ENCODE measurements at regions not wholly inside any gene's neighbourhood (a gene's known extent, or its start where the extent isn't known, plus 50 kb on each side); places are given as distances from the start of the nearest gene placed in this dataset.

DNA sequence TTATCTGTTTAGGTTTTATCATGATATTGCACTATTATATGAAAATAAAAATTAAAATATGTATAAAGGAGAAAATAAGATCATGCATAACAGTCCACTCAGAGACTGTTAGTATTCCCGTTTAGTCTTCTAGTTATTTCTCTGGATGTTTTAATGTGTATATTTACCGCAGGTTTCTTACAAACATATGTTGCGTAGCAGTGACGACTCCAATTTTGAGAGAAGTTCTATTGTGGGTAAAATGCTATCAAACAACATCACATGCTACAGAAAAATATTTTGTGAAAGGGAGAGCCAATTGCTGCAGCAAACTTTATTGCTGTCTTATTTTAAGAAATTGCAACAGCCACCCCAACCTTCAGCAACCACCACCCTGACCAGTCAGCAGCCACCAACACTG is 72.4 kb upstream of the NXT1 start:
- WGBS, result 88% methylated on average over 4 of the region's 4 CpGs
- Histone ChIP-seq H3K27me3 (ENCODE audit: control insufficient read depth in 4 of 4, insufficient read depth in 4 of 4, low read length in 3 of 4) (peaks cover 0 to 5% (median 0%) of the 10 kb centered on the region in 4 donors), H3K27ac (ENCODE audit: low read depth in 1 of 2, low read length in 2 of 2) (no peak overlapping the region), H3K9me3 (ENCODE audit: control insufficient read depth in 4 of 4, low read length in 3 of 4) (no peaks in the 10 kb centered on the region), H3K4me1 (ENCODE audit: control insufficient read depth in 4 of 4, insufficient read depth in 4 of 4, low read length in 3 of 4) (no peaks in the 10 kb centered on the region), H3K4me3 (ENCODE audit: low read depth in 1 of 3, low read length in 3 of 3) (no peak overlapping the region), H3K9ac (ENCODE audit: low read depth in 1 of 2, low read length in 2 of 2) (no peak overlapping the region), H3K36me3 (ENCODE audit: control insufficient read depth in 4 of 4, insufficient read depth in 3 of 4, low read depth in 1 of 4, low read length in 3 of 4) (no peaks in the 10 kb centered on the region)
- TF ChIP-seq TAF1 (conservative IDR thresholded peaks at IDR 0.05) (no peak), RXRA (IDR thresholded peaks at IDR 0.05) (no peak), HNF4G (IDR thresholded peaks at IDR 0.05) (no peak), EGR1 (IDR thresholded peaks at IDR 0.05; ENCODE audit: low read depth in 2 of 2) (no peak), JUND (IDR thresholded peaks at IDR 0.05) (no peak), HNF4A (conservative IDR thresholded peaks at IDR 0.05) (no peak), RAD21 (IDR thresholded peaks at IDR 0.05) (no peak), GABPA (IDR thresholded peaks at IDR 0.05 in 1 of 2, conservative IDR thresholded peaks at IDR 0.05 in 1 of 2) (no peak), FOXA1 (IDR thresholded peaks at IDR 0.05) (no peak)
- TF ChIP-seq, protein P1, sequence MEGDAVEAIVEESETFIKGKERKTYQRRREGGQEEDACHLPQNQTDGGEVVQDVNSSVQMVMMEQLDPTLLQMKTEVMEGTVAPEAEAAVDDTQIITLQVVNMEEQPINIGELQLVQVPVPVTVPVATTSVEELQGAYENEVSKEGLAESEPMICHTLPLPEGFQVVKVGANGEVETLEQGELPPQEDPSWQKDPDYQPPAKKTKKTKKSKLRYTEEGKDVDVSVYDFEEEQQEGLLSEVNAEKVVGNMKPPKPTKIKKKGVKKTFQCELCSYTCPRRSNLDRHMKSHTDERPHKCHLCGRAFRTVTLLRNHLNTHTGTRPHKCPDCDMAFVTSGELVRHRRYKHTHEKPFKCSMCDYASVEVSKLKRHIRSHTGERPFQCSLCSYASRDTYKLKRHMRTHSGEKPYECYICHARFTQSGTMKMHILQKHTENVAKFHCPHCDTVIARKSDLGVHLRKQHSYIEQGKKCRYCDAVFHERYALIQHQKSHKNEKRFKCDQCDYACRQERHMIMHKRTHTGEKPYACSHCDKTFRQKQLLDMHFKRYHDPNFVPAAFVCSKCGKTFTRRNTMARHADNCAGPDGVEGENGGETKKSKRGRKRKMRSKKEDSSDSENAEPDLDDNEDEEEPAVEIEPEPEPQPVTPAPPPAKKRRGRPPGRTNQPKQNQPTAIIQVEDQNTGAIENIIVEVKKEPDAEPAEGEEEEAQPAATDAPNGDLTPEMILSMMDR (IDR thresholded peaks at IDR 0.05; ENCODE audit: low read depth, low read length, missing input control), result no peak
- no peak for DNase-seq (ENCODE audit: low spot score)

DNA sequence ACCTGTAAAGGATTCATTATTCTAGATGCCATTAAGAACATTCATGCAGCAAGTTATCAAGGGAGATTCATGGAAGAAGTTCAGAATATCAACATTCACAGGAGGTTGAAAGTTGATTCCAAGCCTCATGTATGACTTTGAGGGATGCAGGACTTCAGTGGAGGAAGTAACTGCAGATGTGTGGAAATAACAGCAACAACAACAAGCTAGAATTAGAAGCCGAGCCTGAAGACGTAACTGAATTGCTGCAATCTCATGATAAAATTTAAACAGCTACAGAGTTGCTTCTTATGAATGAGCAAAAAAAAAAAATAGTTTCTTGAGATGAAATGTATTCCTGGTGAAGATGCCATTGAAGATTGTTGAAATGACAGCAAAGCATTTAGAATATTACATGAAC is 73.3 kb upstream of the NXT1 start:
- Histone ChIP-seq H3K36me3 (ENCODE audit: control insufficient read depth in 4 of 4, insufficient read depth in 3 of 4, low read depth in 1 of 4, low read length in 3 of 4) (no peaks in the 10 kb centered on the region), H3K4me1 (ENCODE audit: control insufficient read depth in 4 of 4, insufficient read depth in 4 of 4, low read length in 3 of 4) (no peaks in the 10 kb centered on the region), H3K4me3 (ENCODE audit: low read depth in 1 of 3, low read length in 3 of 3) (no peak overlapping the region), H3K9ac (ENCODE audit: low read depth in 1 of 2, low read length in 2 of 2) (no peak overlapping the region), H3K27ac (ENCODE audit: low read depth in 1 of 2, low read length in 2 of 2) (no peak overlapping the region), H3K9me3 (ENCODE audit: control insufficient read depth in 4 of 4, low read length in 3 of 4) (no peaks in the 10 kb centered on the region), H3K27me3 (ENCODE audit: control insufficient read depth in 4 of 4, insufficient read depth in 4 of 4, low read length in 3 of 4) (no peaks in the 10 kb centered on the region)
- WGBS, result 83% methylated on average over 2 of the region's 2 CpGs
- no peak for DNase-seq (ENCODE audit: low spot score)
- TF ChIP-seq FOXA1 (IDR thresholded peaks at IDR 0.05) (no peak), FOXA2 (IDR thresholded peaks at IDR 0.05) (no peak)

DNA sequence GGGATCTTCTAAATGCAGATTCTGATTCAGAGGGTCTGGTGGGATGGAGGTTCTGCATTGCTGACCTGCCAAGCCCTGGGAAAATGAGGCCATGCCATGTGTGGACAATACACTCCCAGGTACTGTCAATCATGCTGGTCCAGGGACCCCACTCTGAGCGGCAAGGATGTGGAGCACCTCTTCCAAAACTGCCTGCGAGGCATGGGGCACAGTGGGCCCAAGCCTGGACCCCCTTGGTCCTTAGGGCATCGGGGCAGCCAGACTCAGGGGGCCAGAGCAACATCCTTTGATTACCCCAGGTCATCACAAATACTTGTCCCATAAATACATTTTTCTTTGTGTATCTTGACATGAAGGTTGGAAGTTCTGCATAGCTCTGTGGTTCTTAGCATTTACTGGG is 76.8 kb upstream of the NXT1 start:
- DNase-seq (ENCODE audit: low spot score), result no peak
- Histone ChIP-seq H3K27me3 (ENCODE audit: control insufficient read depth in 4 of 4, insufficient read depth in 4 of 4, low read length in 3 of 4) (no peaks in the 10 kb centered on the region), H3K9ac (ENCODE audit: low read depth in 1 of 2, low read length in 2 of 2) (no peak overlapping the region), H3K4me1 (ENCODE audit: control insufficient read depth in 4 of 4, insufficient read depth in 4 of 4, low read length in 3 of 4) (no peaks in the 10 kb centered on the region), H3K36me3 (ENCODE audit: control insufficient read depth in 4 of 4, insufficient read depth in 3 of 4, low read depth in 1 of 4, low read length in 3 of 4) (no peaks in the 10 kb centered on the region), H3K9me3 (ENCODE audit: control insufficient read depth in 4 of 4, low read length in 3 of 4) (peaks cover 0 to 5% (median 1%) of the 10 kb centered on the region in 4 donors), H3K4me3 (ENCODE audit: low read depth in 1 of 3, low read length in 3 of 3) (no peak overlapping the region), H3K27ac (ENCODE audit: low read depth in 1 of 2, low read length in 2 of 2) (no peak overlapping the region)
- no peak for TF ChIP-seq HNF4A (conservative IDR thresholded peaks at IDR 0.05)
- WGBS, result 75% methylated on average over 3 of the region's 3 CpGs

DNA sequence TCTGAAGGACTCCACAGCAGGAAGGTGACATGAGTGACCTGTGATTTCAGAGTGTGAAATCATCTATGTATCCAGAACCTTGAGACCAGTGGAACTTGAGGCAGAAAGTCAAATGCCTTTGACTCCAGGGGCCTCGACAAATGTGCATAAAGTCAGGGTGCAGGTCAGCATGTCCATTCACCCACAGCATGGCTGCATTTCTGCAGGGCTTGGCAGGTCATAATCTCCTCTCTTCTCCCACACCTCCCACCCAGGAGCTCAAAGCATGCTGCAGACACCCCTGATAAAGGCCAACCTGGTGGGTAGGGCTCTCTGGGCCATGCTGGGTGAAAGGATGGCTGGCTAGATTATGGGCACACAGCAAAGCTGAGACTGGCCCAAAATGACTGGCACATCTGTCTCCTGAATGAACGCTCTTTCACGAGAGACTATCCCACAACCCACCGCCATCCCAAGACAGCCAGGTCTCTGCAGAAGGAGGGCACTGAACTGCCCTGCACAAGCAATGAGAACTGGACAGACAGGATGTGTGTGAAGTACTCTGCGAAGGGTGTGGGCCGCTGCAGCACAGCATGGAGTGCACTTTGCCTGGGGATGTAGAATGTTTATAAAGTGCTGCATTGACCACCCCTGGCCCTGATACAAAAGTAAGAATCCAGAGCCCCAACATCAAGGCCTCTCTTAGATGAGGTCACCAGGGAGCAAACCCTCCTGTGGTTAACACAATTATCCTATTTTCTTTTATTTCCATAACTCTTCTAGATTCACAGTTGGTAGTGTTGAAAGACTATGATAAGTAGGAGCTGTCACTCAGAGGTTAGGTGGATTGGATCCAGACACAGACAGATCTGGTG is 78.2 kb upstream of the NXT1 start:
- no peak for DNase-seq (ENCODE audit: low spot score)
- 94% methylated on average over 6 of the region's 6 CpGs for WGBS
- no peaks in the 10 kb centered on the region for H3K27me3 ChIP-seq (ENCODE audit: control insufficient read depth in 4 of 4, insufficient read depth in 4 of 4, low read length in 3 of 4)

More for the DNA sequence above, 78.2 kb upstream of the NXT1 start:
- no peak for TF ChIP-seq NR2F2 (IDR thresholded peaks at IDR 0.05)
- TF ChIP-seq, protein P2, sequence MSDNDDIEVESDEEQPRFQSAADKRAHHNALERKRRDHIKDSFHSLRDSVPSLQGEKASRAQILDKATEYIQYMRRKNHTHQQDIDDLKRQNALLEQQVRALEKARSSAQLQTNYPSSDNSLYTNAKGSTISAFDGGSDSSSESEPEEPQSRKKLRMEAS (IDR thresholded peaks at IDR 0.05), result no peak
- TF ChIP-seq RXRA (IDR thresholded peaks at IDR 0.05), result no peak
- TF ChIP-seq YY1 (IDR thresholded peaks at IDR 0.05), result no peak
- no peak for TF ChIP-seq JUND (IDR thresholded peaks at IDR 0.05)
- no peak for TF ChIP-seq FOXA2 (IDR thresholded peaks at IDR 0.05)
- TF ChIP-seq, protein P3, sequence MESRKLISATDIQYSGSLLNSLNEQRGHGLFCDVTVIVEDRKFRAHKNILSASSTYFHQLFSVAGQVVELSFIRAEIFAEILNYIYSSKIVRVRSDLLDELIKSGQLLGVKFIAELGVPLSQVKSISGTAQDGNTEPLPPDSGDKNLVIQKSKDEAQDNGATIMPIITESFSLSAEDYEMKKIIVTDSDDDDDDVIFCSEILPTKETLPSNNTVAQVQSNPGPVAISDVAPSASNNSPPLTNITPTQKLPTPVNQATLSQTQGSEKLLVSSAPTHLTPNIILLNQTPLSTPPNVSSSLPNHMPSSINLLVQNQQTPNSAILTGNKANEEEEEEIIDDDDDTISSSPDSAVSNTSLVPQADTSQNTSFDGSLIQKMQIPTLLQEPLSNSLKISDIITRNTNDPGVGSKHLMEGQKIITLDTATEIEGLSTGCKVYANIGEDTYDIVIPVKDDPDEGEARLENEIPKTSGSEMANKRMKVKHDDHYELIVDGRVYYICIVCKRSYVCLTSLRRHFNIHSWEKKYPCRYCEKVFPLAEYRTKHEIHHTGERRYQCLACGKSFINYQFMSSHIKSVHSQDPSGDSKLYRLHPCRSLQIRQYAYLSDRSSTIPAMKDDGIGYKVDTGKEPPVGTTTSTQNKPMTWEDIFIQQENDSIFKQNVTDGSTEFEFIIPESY (IDR thresholded peaks at IDR 0.05), result no peak
- TF ChIP-seq GABPA (IDR thresholded peaks at IDR 0.05 in 1 of 2, conservative IDR thresholded peaks at IDR 0.05 in 1 of 2), result no peak
- Histone ChIP-seq H3K4me1 (ENCODE audit: control insufficient read depth in 4 of 4, insufficient read depth in 4 of 4, low read length in 3 of 4) (no peaks in the 10 kb centered on the region), H3K36me3 (ENCODE audit: control insufficient read depth in 4 of 4, insufficient read depth in 3 of 4, low read depth in 1 of 4, low read length in 3 of 4) (no peaks in the 10 kb centered on the region), H3K9me3 (ENCODE audit: control insufficient read depth in 4 of 4, low read length in 3 of 4) (peaks cover 0 to 7% (median 5%) of the 10 kb centered on the region in 4 donors), H3K9ac (ENCODE audit: low read depth in 1 of 2, low read length in 2 of 2) (no peak overlapping the region), H3K4me3 (ENCODE audit: low read depth in 1 of 3, low read length in 3 of 3) (no peak overlapping the region), H3K27ac (ENCODE audit: low read depth in 1 of 2, low read length in 2 of 2) (no peak overlapping the region)
